OCI-LY3 (cell line): ENCODE measurements at regions not wholly inside any gene's neighbourhood (a gene's known extent, or its start where the extent isn't known, plus 50 kb on each side); places are given as distances from the start of the nearest gene placed in this dataset.

ENCODE experiments used
- H2AFZ ChIP-seq: fragments of 200-600, 300-600 bp; shearing (Covaris generic); 2 replicates; pipeline ENCODE4 v1.6.0; 2014; ENCODE audit warnings: antibody characterized with exemption, low read depth, low read length
- H3K27ac ChIP-seq: fragments of 200-600, 300-600 bp; sonication (generic); 2 replicates; pipeline ENCODE4 v1.5.1; 2014; ENCODE audit warnings: mild to moderate bottlenecking, low read length, moderate library complexity, mixed read lengths
- H3K27me3 ChIP-seq: fragments of 200-600, 300-600 bp; sonication (generic); 2 replicates; pipeline ENCODE4 v1.6.1; 2014; ENCODE audit warnings: low read depth, low read length, mixed read lengths
- H3K36me3 ChIP-seq: fragments of 200-600, 300-600 bp; sonication (generic); replicated peaks from 2 replicates; pipeline ENCODE3; 2014; ENCODE audit warnings: low read depth, low read length, mixed read lengths
- H3K4me1 ChIP-seq: fragments of 300-600, 200-600 bp; sonication (generic); 2 replicates; pipeline ENCODE4 v1.6.1; 2014; ENCODE audit warnings: low read length, mixed read lengths
- H3K4me2 ChIP-seq: fragments of 200-600, 300-600 bp; sonication (generic); 2 replicates; pipeline ENCODE4 v1.6.1; 2014; ENCODE audit warnings: low read length, mixed read lengths
- H3K4me3 ChIP-seq: fragments of 300-600, 200-600 bp; sonication (generic); 2 replicates; pipeline ENCODE4 v1.5.1; 2014; ENCODE audit warnings: antibody characterized with exemption, mild to moderate bottlenecking, low read length, moderate library complexity
- H3K79me2 ChIP-seq: fragments of 300-600, 200-600 bp; shearing (Covaris generic); 2 replicates; pipeline ENCODE4 v1.6.1; 2014; ENCODE audit warnings: mild to moderate bottlenecking, low read length, mixed read lengths
- H3K9ac ChIP-seq: fragments of 300-600, 200-600 bp; shearing (Covaris generic); 2 replicates; pipeline ENCODE4 v1.6.0; 2014; ENCODE audit warnings: mild to moderate bottlenecking, low read length, moderate library complexity
- H3K9me3 ChIP-seq: fragments of 200-600, 300-600 bp; shearing (Covaris generic); 2 replicates; pipeline ENCODE4 v1.6.1; 2014; ENCODE audit warnings: low read length, mixed read lengths; ENCODE audit not compliant: insufficient read depth
- H4K20me1 ChIP-seq: fragments of 200-600, 300-600 bp; sonication (generic); 2 replicates; pipeline ENCODE4 v1.6.1; 2016; ENCODE audit warnings: low read length, mixed read lengths; ENCODE audit not compliant: insufficient read depth
- CTCF ChIP-seq: fragments of 200-600, 300-600 bp; sonication (generic); IDR thresholded peaks from 2 replicates; pipeline ENCODE4 v1.5.1; 2014; ENCODE audit warnings: antibody characterized with exemption, low read length, low read depth
- EZH2phosphoT487 ChIP-seq: fragments of 200-600 bp; shearing (Covaris generic); IDR thresholded peaks from 2 replicates; pipeline ENCODE4 v1.6.1; 2018; ENCODE audit warnings: antibody characterized with exemption, mixed run types, low read depth

DNA sequence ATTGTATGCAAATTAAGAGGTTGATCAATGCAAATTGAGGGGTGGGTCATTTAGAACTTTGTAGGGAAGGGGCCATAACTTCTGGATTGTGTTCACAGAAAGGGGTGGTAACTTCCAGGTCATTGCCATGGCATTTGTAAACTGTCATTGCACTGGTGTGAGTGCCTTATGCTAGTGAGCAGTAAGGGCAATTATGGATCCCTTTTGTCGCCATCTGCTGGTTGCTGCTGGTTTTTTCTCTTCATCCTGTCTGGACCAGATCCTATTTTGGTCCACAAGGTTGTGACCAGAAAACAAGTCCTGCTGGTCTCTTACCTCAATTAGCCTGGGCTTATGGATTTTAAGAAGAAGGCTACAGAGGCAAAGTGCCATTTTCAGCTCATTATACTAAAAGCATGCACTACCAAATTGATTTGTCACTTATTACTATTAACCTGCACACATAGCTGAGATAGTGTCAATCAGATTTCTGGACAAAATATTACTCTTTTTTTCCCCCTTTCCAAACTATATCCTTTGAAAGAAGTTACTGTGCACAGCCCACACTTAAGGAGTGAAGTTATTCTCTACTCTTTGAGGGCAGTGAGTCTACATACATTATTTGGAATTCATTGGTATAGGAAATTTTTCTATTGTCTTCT, 196.2 kb downstream of the ZC3H11B start:
- TF ChIP-seq EZH2phosphoT487 = no peak
- peak; percentile 82 for TF ChIP-seq CTCF
- no peaks in the 10 kb centered on the region for H3K36me3 ChIP-seq
- H3K4me1 ChIP-seq = no peaks in the 10 kb centered on the region
- H3K27me3 ChIP-seq = no peaks in the 10 kb centered on the region
- H3K79me2 ChIP-seq = no peaks in the 10 kb centered on the region
- no peak overlapping the region for H3K4me3 ChIP-seq
- no peaks in the 10 kb centered on the region for H3K9me3 ChIP-seq
- H3K9ac ChIP-seq = no peak overlapping the region
- no peak overlapping the region for H3K27ac ChIP-seq
- no peak overlapping the region for H2AFZ ChIP-seq
- H4K20me1 ChIP-seq = no peaks in the 10 kb centered on the region
- H3K4me2 ChIP-seq = no peak overlapping the region

DNA sequence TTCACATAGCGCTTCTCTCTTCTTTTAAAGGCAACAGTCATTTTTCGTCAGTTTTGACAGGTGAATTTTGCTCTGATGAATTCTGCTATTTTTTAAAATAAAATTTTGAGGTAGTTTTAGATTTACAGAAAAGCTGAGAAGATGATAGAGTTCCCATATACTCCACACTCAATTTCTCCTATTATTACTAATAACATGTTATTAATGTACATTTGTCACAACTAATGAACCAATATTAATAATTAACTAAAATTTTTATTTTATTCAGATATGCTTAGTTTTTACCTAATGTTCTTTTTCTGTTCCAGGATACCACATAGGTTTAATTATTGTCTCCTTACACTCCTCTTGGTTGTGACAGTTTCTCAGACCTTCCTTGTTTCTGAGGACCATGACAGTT, 197.0 kb downstream of the ZC3H11B start:
- no peak for TF ChIP-seq CTCF
- no peak for TF ChIP-seq EZH2phosphoT487
- Histone ChIP-seq H4K20me1 (no peaks in the 10 kb centered on the region), H3K9ac (no peak overlapping the region), H3K4me1 (no peaks in the 10 kb centered on the region), H2AFZ (no peak overlapping the region), H3K9me3 (no peaks in the 10 kb centered on the region), H3K4me2 (no peak overlapping the region), H3K4me3 (no peak overlapping the region), H3K79me2 (no peaks in the 10 kb centered on the region), H3K36me3 (no peaks in the 10 kb centered on the region), H3K27ac (no peak overlapping the region), H3K27me3 (no peaks in the 10 kb centered on the region)

- Histone ChIP-seq H3K9ac (no peak overlapping the region), H3K27ac (no peak overlapping the region), H3K4me3 (no peak overlapping the region), H3K27me3 (no peaks in the 10 kb centered on the region), H3K36me3 (no peaks in the 10 kb centered on the region), H4K20me1 (no peaks in the 10 kb centered on the region), H2AFZ (no peak overlapping the region), H3K79me2 (no peaks in the 10 kb centered on the region), H3K4me2 (no peak overlapping the region), H3K9me3 (no peaks in the 10 kb centered on the region), H3K4me1 (no peaks in the 10 kb centered on the region)
- TF ChIP-seq EZH2phosphoT487 (no peak), CTCF (no peak)
Measured at GRCh38 chr1:219415433-219415832, 197.5 kb downstream of the ZC3H11B start.

DNA sequence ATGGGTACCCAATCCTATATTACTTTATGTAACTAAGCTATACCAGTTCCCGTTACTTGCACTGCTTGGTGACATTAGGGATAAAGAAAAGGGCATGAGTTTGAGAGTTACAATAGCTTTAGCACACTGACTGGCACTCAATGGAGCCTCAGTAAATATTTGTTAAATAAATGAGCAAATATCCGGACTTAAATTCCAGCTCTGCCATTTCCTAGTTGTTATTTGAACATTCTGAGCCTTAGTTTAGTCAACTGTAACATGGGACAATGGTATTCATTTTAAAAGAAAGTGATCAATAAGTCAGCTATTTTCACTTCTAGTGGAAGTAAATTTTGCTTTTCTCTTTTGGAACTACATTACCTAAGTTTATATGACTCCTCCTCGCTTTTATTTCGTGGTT, 198.7 kb downstream of the ZC3H11B start:
- Histone ChIP-seq H4K20me1 (no peaks in the 10 kb centered on the region), H3K9me3 (no peaks in the 10 kb centered on the region), H3K9ac (no peak overlapping the region), H3K4me2 (no peak overlapping the region), H3K27ac (no peak overlapping the region), H3K4me1 (no peaks in the 10 kb centered on the region), H3K4me3 (no peak overlapping the region), H2AFZ (no peak overlapping the region), H3K36me3 (no peaks in the 10 kb centered on the region), H3K79me2 (no peaks in the 10 kb centered on the region), H3K27me3 (no peaks in the 10 kb centered on the region)
- TF ChIP-seq EZH2phosphoT487 (no peak), CTCF (no peak)
